SK-N-SH (cell line): ENCODE measurements at regions not wholly inside any gene's neighbourhood (a gene's known extent, or its start where the extent isn't known, plus 50 kb on each side); places are given as distances from the start of the nearest gene placed in this dataset.

Experiments
- CHD2 ChIP-seq: fragments of 150-350 bp; IDR thresholded peaks from 2 replicates; pipeline ENCODE4 v1.6.1; 2018; ENCODE audit warnings: low read length; ENCODE audit not compliant: partially characterized antibody
- EP300 ChIP-seq, 2 experiments: IDR thresholded peaks; 2 replicates each; pipeline versions ENCODE4 v1.4.0 to v1.6.1; 2012; ENCODE audit warnings: borderline replicate concordance in 1 of 2, low read depth in 1 of 2, low read length in 1 of 2
- GABPA ChIP-seq: IDR thresholded peaks from 2 replicates; pipeline ENCODE4 v1.4.0; 2012; ENCODE audit warnings: low read depth, mild to moderate bottlenecking
- POLR2AphosphoS5 ChIP-seq: IDR thresholded peaks from 2 replicates; pipeline ENCODE4 v1.6.1; 2012; ENCODE audit warnings: low read depth, low read length
- RAD21 ChIP-seq: IDR thresholded peaks from 2 replicates; pipeline ENCODE4 v1.6.1; 2012; ENCODE audit warnings: mild to moderate bottlenecking, low read length
- SMC3 ChIP-seq: IDR thresholded peaks from 2 replicates; pipeline ENCODE4 v1.6.1; 2012; ENCODE audit warnings: low read depth, low read length, improper control_type of control experiment
- TEAD4 ChIP-seq: IDR thresholded peaks from 2 replicates; pipeline ENCODE4 v1.4.0; 2012; ENCODE audit warnings: mild to moderate bottlenecking, borderline replicate concordance; ENCODE audit not compliant: insufficient read depth
- TF ChIP-seq, protein P1 (sequence below): fragments of 200-600 bp; sonication (generic); IDR thresholded peaks from 2 replicates; pipeline ENCODE4 v1.6.1; 2017; ENCODE audit warnings: antibody characterized with exemption, mild to moderate bottlenecking, moderate library complexity

GRCh38 chr1:88321706-88322105 lies 362.4 kb upstream of the PKN2 start:
- no peak for TF ChIP-seq CHD2
- TF ChIP-seq, protein P1, sequence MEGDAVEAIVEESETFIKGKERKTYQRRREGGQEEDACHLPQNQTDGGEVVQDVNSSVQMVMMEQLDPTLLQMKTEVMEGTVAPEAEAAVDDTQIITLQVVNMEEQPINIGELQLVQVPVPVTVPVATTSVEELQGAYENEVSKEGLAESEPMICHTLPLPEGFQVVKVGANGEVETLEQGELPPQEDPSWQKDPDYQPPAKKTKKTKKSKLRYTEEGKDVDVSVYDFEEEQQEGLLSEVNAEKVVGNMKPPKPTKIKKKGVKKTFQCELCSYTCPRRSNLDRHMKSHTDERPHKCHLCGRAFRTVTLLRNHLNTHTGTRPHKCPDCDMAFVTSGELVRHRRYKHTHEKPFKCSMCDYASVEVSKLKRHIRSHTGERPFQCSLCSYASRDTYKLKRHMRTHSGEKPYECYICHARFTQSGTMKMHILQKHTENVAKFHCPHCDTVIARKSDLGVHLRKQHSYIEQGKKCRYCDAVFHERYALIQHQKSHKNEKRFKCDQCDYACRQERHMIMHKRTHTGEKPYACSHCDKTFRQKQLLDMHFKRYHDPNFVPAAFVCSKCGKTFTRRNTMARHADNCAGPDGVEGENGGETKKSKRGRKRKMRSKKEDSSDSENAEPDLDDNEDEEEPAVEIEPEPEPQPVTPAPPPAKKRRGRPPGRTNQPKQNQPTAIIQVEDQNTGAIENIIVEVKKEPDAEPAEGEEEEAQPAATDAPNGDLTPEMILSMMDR: no peak
- no peak for TF ChIP-seq EP300 (IDR thresholded peaks at IDR 0.05; ENCODE audit: borderline replicate concordance in 1 of 2, low read depth in 1 of 2, low read length in 1 of 2)
- TF ChIP-seq GABPA: no peak
- no peak for TF ChIP-seq POLR2AphosphoS5
- TF ChIP-seq TEAD4: no peak
- TF ChIP-seq SMC3: no peak
- TF ChIP-seq RAD21: no peak
